IMR-90 (cell line): ENCODE measurements at regions not wholly inside any gene's neighbourhood (a gene's known extent, or its start where the extent isn't known, plus 50 kb on each side); places are given as distances from the start of the nearest gene placed in this dataset.

Source experiments
- ATAC-seq: fragments of 200-7000 bp; cut with Tn5 transposase; 2 replicates; pipeline ENCODE4 v1.9.1; 2020; ENCODE audit warnings: low read depth, mild to moderate bottlenecking, moderate library complexity
- BruUV-seq: library from RNA; stranded (reverse); fragments of 400-500 nt; replicated peaks from 2 replicates; lab custom pipeline; 2021; lab: Mats Ljungman, UMichigan
- CTCF ChIA-PET: fragments of 300-600 bp; formaldehyde crosslinking; extraction: SDS; loops from one replicate; lab custom pipeline; 2021; ENCODE audit warnings: antibody characterized with exemption; lab: Yijun Ruan, JAX
- POLR2A ChIA-PET: fragments of 300-600 bp; sonication (Branson Sonifier 250); formaldehyde crosslinking; loops from one replicate; lab custom pipeline; 2022; ENCODE audit warnings: antibody characterized with exemption; ENCODE audit not compliant: unreplicated experiment; lab: Charles Lee
- DNase-seq: peaks from one replicate; pipeline ENCODE4 v3.0.0; 2013
- H2AFZ ChIP-seq: replicated peaks from 2 replicates; pipeline ENCODE3; 2013; ENCODE audit warnings: low read length, mild to moderate bottlenecking; ENCODE audit not compliant: poor library complexity
- H2AK5ac ChIP-seq: 2 replicates; pipeline ENCODE4 v1.6.1; 2013; ENCODE audit warnings: low read depth, low read length, inconsistent platforms
- H2AK9ac ChIP-seq: replicated peaks from 2 replicates; pipeline ENCODE3; 2013; ENCODE audit warnings: mild to moderate bottlenecking, low read depth, low read length, moderate library complexity; ENCODE audit not compliant: poor library complexity
- H2BK120ac ChIP-seq: 2 replicates; pipeline ENCODE4 v1.6.1; 2013; ENCODE audit warnings: low read depth, low read length, inconsistent platforms
- H2BK15ac ChIP-seq: 3 replicates; pipeline ENCODE4 v1.6.1; 2013; ENCODE audit warnings: low read depth, low read length, inconsistent platforms
- H2BK20ac ChIP-seq: 2 replicates; pipeline ENCODE4 v1.6.1; 2013; ENCODE audit warnings: low read depth, mild to moderate bottlenecking, inconsistent platforms, low read length, moderate library complexity
- H2BK5ac ChIP-seq: 2 replicates; pipeline ENCODE4 v1.6.1; 2013; ENCODE audit warnings: mild to moderate bottlenecking, low read depth, low read length, inconsistent platforms; ENCODE audit not compliant: poor library complexity, severe bottlenecking
- H3K14ac ChIP-seq: replicated peaks from 2 replicates; pipeline ENCODE4 v1.6.1; 2013; ENCODE audit warnings: low read depth, low read length, inconsistent platforms
- H3K18ac ChIP-seq: 2 replicates; pipeline ENCODE4 v1.6.1; 2013; ENCODE audit warnings: low read depth, low read length, control low read depth
- H3K23ac ChIP-seq: 2 replicates; pipeline ENCODE4 v1.6.1; 2013; ENCODE audit warnings: low read depth, low read length, inconsistent platforms
- H3K27ac ChIP-seq: 2 replicates; pipeline ENCODE4 v1.5.1; 2013; ENCODE audit warnings: mild to moderate bottlenecking, control low read depth, low read length; ENCODE audit not compliant: insufficient read depth
- H3K27me3 ChIP-seq: 2 replicates; pipeline ENCODE4 v1.6.1; 2013; ENCODE audit warnings: low read length; ENCODE audit not compliant: control insufficient read depth, insufficient read depth
- H3K36me3 ChIP-seq: 2 replicates; pipeline ENCODE4 v1.6.1; 2013; ENCODE audit warnings: low read length, mixed read lengths; ENCODE audit not compliant: control insufficient read depth, insufficient read depth
- H3K4ac ChIP-seq: 2 replicates; pipeline ENCODE4 v1.6.1; 2013; ENCODE audit warnings: low read depth, low read length, inconsistent platforms
- H3K4me1 ChIP-seq: 2 replicates; pipeline ENCODE4 v1.6.1; 2013; ENCODE audit warnings: low read length, mixed read lengths; ENCODE audit not compliant: control insufficient read depth, insufficient read depth
- H3K4me2 ChIP-seq: 2 replicates; pipeline ENCODE4 v1.6.1; 2013; ENCODE audit warnings: low read depth, mild to moderate bottlenecking, control low read depth, low read length, moderate library complexity
- H3K4me3 ChIP-seq: 2 replicates; pipeline ENCODE4 v1.5.1; 2013; ENCODE audit warnings: low read depth, mild to moderate bottlenecking, control low read depth, low read length, moderate library complexity; ENCODE audit not compliant: insufficient read depth
- H3K56ac ChIP-seq: 2 replicates; pipeline ENCODE4 v1.6.1; 2013; ENCODE audit warnings: low read length, inconsistent platforms; ENCODE audit not compliant: insufficient read depth; ENCODE audit errors: extremely low read depth
- H3K79me1 ChIP-seq, 2 experiments: 2 replicates each; pipeline ENCODE4 v1.6.1; 2013; ENCODE audit warnings: low read length in 2 of 2, inconsistent platforms in 1 of 2, low read depth in 1 of 2
- H3K9ac ChIP-seq: 2 replicates; pipeline ENCODE4 v1.6.1; 2013; ENCODE audit warnings: low read depth, low read length, control low read depth
- H3K9me1 ChIP-seq: 2 replicates; pipeline ENCODE4 v1.6.1; 2013; ENCODE audit warnings: low read length, inconsistent platforms; ENCODE audit not compliant: insufficient read depth
- H3K9me3 ChIP-seq: 2 replicates; pipeline ENCODE4 v1.6.1; 2013; ENCODE audit warnings: low read length; ENCODE audit not compliant: control insufficient read depth, insufficient read depth
- H4K20me1 ChIP-seq: 2 replicates; pipeline ENCODE4 v1.6.1; 2013; ENCODE audit warnings: low read length, inconsistent platforms; ENCODE audit not compliant: insufficient read depth
- H4K5ac ChIP-seq: 2 replicates; pipeline ENCODE4 v1.6.1; 2013; ENCODE audit warnings: mild to moderate bottlenecking, low read depth, low read length, control low read depth
- H4K8ac ChIP-seq, 2 experiments: 2 replicates each; pipeline ENCODE4 v1.6.1; 2013; ENCODE audit warnings: low read depth in 2 of 2, low read length in 2 of 2, control low read depth in 1 of 2, inconsistent platforms in 1 of 2
- H4K91ac ChIP-seq: 2 replicates; pipeline ENCODE4 v1.6.1; 2013; ENCODE audit warnings: low read depth, low read length, inconsistent platforms; ENCODE audit not compliant: insufficient read depth
- POLR2A ChIP-seq: IDR thresholded peaks from 2 replicates; pipeline ENCODE4 v1.6.1; 2012; ENCODE audit warnings: mild to moderate bottlenecking, low read depth, low read length
- RFX5 ChIP-seq: IDR thresholded peaks from 2 replicates; pipeline ENCODE4 v1.8.0; 2012; ENCODE audit warnings: low read depth, mild to moderate bottlenecking, low read length, moderate library complexity
- WGBS, 2 experiments: methylation state at CpG; one replicate each; pipeline versions ENCODE4 v1.1.5 to v1.1.7; 2013; ENCODE audit warnings: missing lambda C conversion rate in 2 of 2; ENCODE audit not compliant: insufficient read length in 1 of 2; ENCODE audit errors: extremely low coverage in 2 of 2; 5-methylcytosine and 5-hydroxymethylcytosine counted together
- dilution Hi-C: fragments of 300-500 bp; cut with HindIII; formaldehyde crosslinking; loops from one replicate; pipeline ENCODE4 v1.14.3; 2018; ENCODE audit warnings: low sequenced_read_pairs; ENCODE audit not compliant: unreplicated experiment
- in situ Hi-C: fragments of 300-500 bp; cut with MboI; formaldehyde crosslinking; loops from 3 replicates; pipeline ENCODE4 v1.14.3; 2019; ENCODE audit warnings: low sequenced_read_pairs, inconsistent platforms, mixed read lengths
- intact Hi-C: fragments of 100-400 bp; cut with micrococcal nuclease; formaldehyde crosslinking; loops from 2 replicates; pipeline ENCODE4 v1.10.0; 2022

DNA sequence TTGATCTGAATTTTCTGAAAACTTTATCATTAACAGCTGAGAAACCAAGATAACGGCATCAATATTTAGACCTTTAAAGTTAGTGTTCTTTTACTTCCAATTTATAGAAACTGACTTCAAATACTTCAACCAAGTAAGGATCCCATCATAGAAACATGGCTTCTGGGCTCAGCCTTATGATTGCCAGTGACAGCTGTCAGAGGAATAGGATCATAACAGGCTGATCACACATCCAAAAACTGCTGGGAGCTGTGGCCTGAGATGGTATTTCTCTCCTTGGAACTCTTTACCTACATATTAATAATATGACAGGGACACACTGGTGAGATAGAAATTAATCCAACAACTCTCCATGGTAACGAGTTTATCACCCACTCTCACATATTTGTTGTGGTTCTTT, 448.3 kb upstream of the NMUR2 start:
- H3K9me3 ChIP-seq: 0 out of 2 replicates have a peak, but pooled peaks cover 2% of the 10 kb centered on the region
- TF ChIP-seq POLR2A (no peak), RFX5 (no peak)
- H2AK9ac ChIP-seq: no peak overlapping the region
- H3K79me1 ChIP-seq: no peaks in the 10 kb centered on the region
- no peak overlapping the region for H3K4ac ChIP-seq
- H3K27me3 ChIP-seq: no peaks in the 10 kb centered on the region
- in situ Hi-C loops: no loop called here
- H4K8ac ChIP-seq: no peak overlapping the region
- no peak overlapping the region for H3K23ac ChIP-seq
- ATAC-seq: no peak
- no peak overlapping the region for H3K14ac ChIP-seq
- H3K9me1 ChIP-seq: no peaks in the 10 kb centered on the region
- BruUV-seq: no TSS peak
- no peak overlapping the region for H4K91ac ChIP-seq
- H3K18ac ChIP-seq: no peak overlapping the region
- no peak overlapping the region for H3K27ac ChIP-seq
- no peak overlapping the region for H2BK20ac ChIP-seq
- POLR2A ChIA-PET: no interaction called here
- H3K4me2 ChIP-seq: no peak overlapping the region
- no peak overlapping the region for H4K5ac ChIP-seq
- dilution Hi-C loops: no loop called here
- no peak overlapping the region for H2BK5ac ChIP-seq
- H2AK5ac ChIP-seq: no peak overlapping the region
- CTCF ChIA-PET: interaction anchor here (0.5 kb wide), 1 partner anchor 279 kb away, joined by 4 read pairs; no protein-coding TSS in a partner anchor
- H2BK15ac ChIP-seq: no peak overlapping the region
- no peak overlapping the region for H2BK120ac ChIP-seq
- no CpG with 5 or more reads among the region's 2 CpGs for WGBS, 2 experiments
- intact Hi-C loops: no loop called here
- DNase-seq: no peak
- H3K56ac ChIP-seq: no peak overlapping the region
- H3K4me1 ChIP-seq: no peaks in the 10 kb centered on the region
- no peaks in the 10 kb centered on the region for H4K20me1 ChIP-seq
- no peak overlapping the region for H2AFZ ChIP-seq
- no peak overlapping the region for H3K9ac ChIP-seq
- H3K4me3 ChIP-seq: no peak overlapping the region
- no peaks in the 10 kb centered on the region for H3K36me3 ChIP-seq
